ENCODE measurements at regions not wholly inside any gene's neighbourhood (a gene's known extent, or its start where the extent isn't known, plus 50 kb on each side); places are given as distances from the start of the nearest gene placed in this dataset.

DNA sequence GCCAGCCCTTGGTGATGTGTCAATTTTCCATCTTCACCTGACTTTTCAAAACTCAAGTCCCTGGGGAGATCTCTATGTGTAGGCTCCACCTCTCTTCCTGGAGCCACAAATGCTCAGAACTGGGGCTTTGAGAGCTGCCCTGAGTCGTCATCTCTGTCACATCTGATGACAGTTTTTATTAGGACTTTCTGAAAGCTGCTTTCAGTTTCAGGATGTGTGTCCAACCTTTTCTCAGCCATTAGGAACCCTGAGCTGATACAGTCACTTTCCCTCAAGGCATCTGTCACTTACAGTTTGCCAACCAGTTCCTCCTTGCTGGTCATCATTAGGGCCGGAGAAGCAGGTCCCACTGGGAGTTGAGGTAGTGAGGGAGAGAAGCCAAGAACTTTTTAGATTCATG, 365.9 kb upstream of the CHD6 start:
- Histone ChIP-seq H3F3A (ENCODE audit: insufficient read depth, low read length) (no peaks in the 10 kb centered on the region), H3K27me3 (ENCODE audit: insufficient read depth, low read length) (no peaks in the 10 kb centered on the region), H3K4me3 (ENCODE audit: low read depth, low read length, poor library complexity, severe bottlenecking) (no peak overlapping the region), H3K79me2 (ENCODE audit: insufficient read depth, low read length) (no peaks in the 10 kb centered on the region), H3K4me1 (ENCODE audit: insufficient read depth, low read length, severe bottlenecking) (no peaks in the 10 kb centered on the region), H3K4me2 (ENCODE audit: low read length) (no peak overlapping the region), H2AFZ (ENCODE audit: low read length) (no peak overlapping the region), H3K36me3 (ENCODE audit: insufficient read depth, low read length) (no peaks in the 10 kb centered on the region), H4K20me1 (ENCODE audit: insufficient read depth, low read length) (no peaks in the 10 kb centered on the region), H3K9me3 (ENCODE audit: low read length) (no peaks in the 10 kb centered on the region), H3K9me2 (ENCODE audit: low read depth, low read length) (no peaks in the 10 kb centered on the region), H3K9ac (ENCODE audit: low read length) (no peak overlapping the region), H3K27ac (ENCODE audit: low read depth, low read length, poor library complexity, severe bottlenecking) (no peak overlapping the region)
- TF ChIP-seq EZH2 (IDR thresholded peaks at IDR 0.05; ENCODE audit: borderline replicate concordance, low read length) = no peak
- TF ChIP-seq, protein P1, sequence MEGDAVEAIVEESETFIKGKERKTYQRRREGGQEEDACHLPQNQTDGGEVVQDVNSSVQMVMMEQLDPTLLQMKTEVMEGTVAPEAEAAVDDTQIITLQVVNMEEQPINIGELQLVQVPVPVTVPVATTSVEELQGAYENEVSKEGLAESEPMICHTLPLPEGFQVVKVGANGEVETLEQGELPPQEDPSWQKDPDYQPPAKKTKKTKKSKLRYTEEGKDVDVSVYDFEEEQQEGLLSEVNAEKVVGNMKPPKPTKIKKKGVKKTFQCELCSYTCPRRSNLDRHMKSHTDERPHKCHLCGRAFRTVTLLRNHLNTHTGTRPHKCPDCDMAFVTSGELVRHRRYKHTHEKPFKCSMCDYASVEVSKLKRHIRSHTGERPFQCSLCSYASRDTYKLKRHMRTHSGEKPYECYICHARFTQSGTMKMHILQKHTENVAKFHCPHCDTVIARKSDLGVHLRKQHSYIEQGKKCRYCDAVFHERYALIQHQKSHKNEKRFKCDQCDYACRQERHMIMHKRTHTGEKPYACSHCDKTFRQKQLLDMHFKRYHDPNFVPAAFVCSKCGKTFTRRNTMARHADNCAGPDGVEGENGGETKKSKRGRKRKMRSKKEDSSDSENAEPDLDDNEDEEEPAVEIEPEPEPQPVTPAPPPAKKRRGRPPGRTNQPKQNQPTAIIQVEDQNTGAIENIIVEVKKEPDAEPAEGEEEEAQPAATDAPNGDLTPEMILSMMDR (IDR thresholded peaks at IDR 0.05; ENCODE audit: low read length) = no peak

DNA sequence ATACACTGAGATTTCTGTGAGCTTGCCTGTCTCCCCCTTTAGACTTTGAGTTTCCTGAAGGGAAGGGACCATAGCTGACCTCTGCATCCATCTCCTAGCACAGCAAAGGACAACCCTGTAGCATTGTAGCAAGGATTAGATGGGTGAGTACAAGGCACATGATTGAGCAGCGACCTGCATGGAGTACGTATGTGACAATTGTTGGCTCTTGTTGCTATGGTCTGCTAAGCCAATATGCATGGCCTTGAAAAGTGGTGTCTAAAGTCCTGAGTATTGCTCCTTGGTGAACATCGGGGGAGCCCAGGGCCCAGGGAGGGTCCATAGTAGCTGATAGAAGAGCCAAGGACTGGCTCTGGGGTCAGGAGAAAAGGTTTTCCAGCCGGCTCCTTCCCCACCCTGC, 365.0 kb upstream of the CHD6 start:
- Histone ChIP-seq H3K4me2 (ENCODE audit: low read length) (no peak overlapping the region), H3K4me3 (ENCODE audit: low read depth, low read length, poor library complexity, severe bottlenecking) (no peak overlapping the region), H2AFZ (ENCODE audit: low read length) (no peak overlapping the region), H4K20me1 (ENCODE audit: insufficient read depth, low read length) (no peaks in the 10 kb centered on the region), H3K9me2 (ENCODE audit: low read depth, low read length) (no peaks in the 10 kb centered on the region), H3K9ac (ENCODE audit: low read length) (no peak overlapping the region), H3K9me3 (ENCODE audit: low read length) (no peaks in the 10 kb centered on the region), H3K27me3 (ENCODE audit: insufficient read depth, low read length) (no peaks in the 10 kb centered on the region), H3K79me2 (ENCODE audit: insufficient read depth, low read length) (no peaks in the 10 kb centered on the region), H3F3A (ENCODE audit: insufficient read depth, low read length) (no peaks in the 10 kb centered on the region), H3K4me1 (ENCODE audit: insufficient read depth, low read length, severe bottlenecking) (no peaks in the 10 kb centered on the region), H3K36me3 (ENCODE audit: insufficient read depth, low read length) (no peaks in the 10 kb centered on the region), H3K27ac (ENCODE audit: low read depth, low read length, poor library complexity, severe bottlenecking) (no peak overlapping the region)
- TF ChIP-seq, protein P1 (IDR thresholded peaks at IDR 0.05; ENCODE audit: low read length) = no peak
- TF ChIP-seq EZH2 (IDR thresholded peaks at IDR 0.05; ENCODE audit: borderline replicate concordance, low read length) = no peak

DNA sequence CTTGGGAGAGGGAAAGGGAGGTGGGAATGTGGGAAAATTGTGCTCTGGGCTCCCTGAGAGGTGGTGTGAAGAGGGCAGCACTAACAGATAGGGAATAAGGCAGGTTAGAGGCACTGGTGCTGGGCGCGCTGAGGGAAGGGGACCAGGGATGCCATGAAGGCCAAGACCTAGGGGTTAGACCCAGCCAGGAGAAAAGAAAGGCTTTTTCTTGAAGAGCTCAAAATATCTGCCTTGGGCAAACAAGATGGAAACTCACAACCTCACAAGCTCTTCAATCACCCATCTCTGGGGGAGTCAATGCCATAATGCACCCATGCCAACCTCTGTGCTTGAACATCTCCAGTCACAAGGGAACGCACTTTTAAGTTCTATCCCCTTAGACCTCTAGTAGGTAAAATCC, 363.6 kb upstream of the CHD6 start:
- H3K9me3 ChIP-seq (ENCODE audit: low read length) = no peaks in the 10 kb centered on the region
- H3K9me2 ChIP-seq (ENCODE audit: low read depth, low read length) = no peaks in the 10 kb centered on the region
- no peaks in the 10 kb centered on the region for H3K79me2 ChIP-seq (ENCODE audit: insufficient read depth, low read length)
- TF ChIP-seq EZH2 (IDR thresholded peaks at IDR 0.05; ENCODE audit: borderline replicate concordance, low read length) = no peak
- TF ChIP-seq, protein P1 (IDR thresholded peaks at IDR 0.05; ENCODE audit: low read length) = no peak
- no peak overlapping the region for H2AFZ ChIP-seq (ENCODE audit: low read length)
- H3K4me2 ChIP-seq (ENCODE audit: low read length) = no peak overlapping the region
- H3F3A ChIP-seq (ENCODE audit: insufficient read depth, low read length) = no peaks in the 10 kb centered on the region
- no peaks in the 10 kb centered on the region for H4K20me1 ChIP-seq (ENCODE audit: insufficient read depth, low read length)
- H3K4me3 ChIP-seq (ENCODE audit: low read depth, low read length, poor library complexity, severe bottlenecking) = no peak overlapping the region
- no peaks in the 10 kb centered on the region for H3K36me3 ChIP-seq (ENCODE audit: insufficient read depth, low read length)
- H3K27me3 ChIP-seq (ENCODE audit: insufficient read depth, low read length) = no peaks in the 10 kb centered on the region
- H3K9ac ChIP-seq (ENCODE audit: low read length) = no peak overlapping the region
- H3K27ac ChIP-seq (ENCODE audit: low read depth, low read length, poor library complexity, severe bottlenecking) = no peak overlapping the region
- no peaks in the 10 kb centered on the region for H3K4me1 ChIP-seq (ENCODE audit: insufficient read depth, low read length, severe bottlenecking)
